ENCODE measurements at regions not wholly inside any gene's neighbourhood (a gene's known extent, or its start where the extent isn't known, plus 50 kb on each side); places are given as distances from the start of the nearest gene placed in this dataset.

- Histone ChIP-seq H3K4me3 (no peak overlapping the region), H3K36me3 (no peaks in the 10 kb centered on the region), H3K27me3 (no peaks in the 10 kb centered on the region), H3K27ac (no peak overlapping the region), H3K9me3 (no peaks in the 10 kb centered on the region), H3K4me1 (no peaks in the 10 kb centered on the region)
- TF ChIP-seq POLR2A (IDR thresholded peaks at IDR 0.05) (no peak), POLR2AphosphoS5 (IDR thresholded peaks at IDR 0.05) (no peak)
- TF ChIP-seq, protein P1, sequence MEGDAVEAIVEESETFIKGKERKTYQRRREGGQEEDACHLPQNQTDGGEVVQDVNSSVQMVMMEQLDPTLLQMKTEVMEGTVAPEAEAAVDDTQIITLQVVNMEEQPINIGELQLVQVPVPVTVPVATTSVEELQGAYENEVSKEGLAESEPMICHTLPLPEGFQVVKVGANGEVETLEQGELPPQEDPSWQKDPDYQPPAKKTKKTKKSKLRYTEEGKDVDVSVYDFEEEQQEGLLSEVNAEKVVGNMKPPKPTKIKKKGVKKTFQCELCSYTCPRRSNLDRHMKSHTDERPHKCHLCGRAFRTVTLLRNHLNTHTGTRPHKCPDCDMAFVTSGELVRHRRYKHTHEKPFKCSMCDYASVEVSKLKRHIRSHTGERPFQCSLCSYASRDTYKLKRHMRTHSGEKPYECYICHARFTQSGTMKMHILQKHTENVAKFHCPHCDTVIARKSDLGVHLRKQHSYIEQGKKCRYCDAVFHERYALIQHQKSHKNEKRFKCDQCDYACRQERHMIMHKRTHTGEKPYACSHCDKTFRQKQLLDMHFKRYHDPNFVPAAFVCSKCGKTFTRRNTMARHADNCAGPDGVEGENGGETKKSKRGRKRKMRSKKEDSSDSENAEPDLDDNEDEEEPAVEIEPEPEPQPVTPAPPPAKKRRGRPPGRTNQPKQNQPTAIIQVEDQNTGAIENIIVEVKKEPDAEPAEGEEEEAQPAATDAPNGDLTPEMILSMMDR (IDR thresholded peaks at IDR 0.05), result no peak
- no peak for DNase-seq (ENCODE audit: low spot score in 2 of 2)
- intact Hi-C loops (cut with DNase I; ENCODE audit: low total_unique reads), result no loop called here
Measured at GRCh38 chr3:36212251-36212650, 168.1 kb upstream of the STAC start.

- intact Hi-C loops (cut with DNase I; ENCODE audit: low total_unique reads), result no loop called here
- Histone ChIP-seq H3K27ac (no peak overlapping the region), H3K4me1 (no peaks in the 10 kb centered on the region), H3K4me3 (no peak overlapping the region), H3K9me3 (no peaks in the 10 kb centered on the region), H3K27me3 (no peaks in the 10 kb centered on the region), H3K36me3 (no peaks in the 10 kb centered on the region)
- TF ChIP-seq, protein P1 (IDR thresholded peaks at IDR 0.05), result no peak
- no peak for TF ChIP-seq POLR2AphosphoS5 (IDR thresholded peaks at IDR 0.05)
- no peak for TF ChIP-seq POLR2A (IDR thresholded peaks at IDR 0.05)
- no peak for DNase-seq (ENCODE audit: low spot score in 2 of 2)
Measured at GRCh38 chr3:36214460-36214859, 165.8 kb upstream of the STAC start.

GRCh38 chr3:36215241-36215640 lies 165.1 kb upstream of the STAC start:
- Histone ChIP-seq H3K9me3 (no peaks in the 10 kb centered on the region), H3K4me3 (no peak overlapping the region), H3K27ac (no peak overlapping the region), H3K4me1 (no peaks in the 10 kb centered on the region), H3K36me3 (no peaks in the 10 kb centered on the region), H3K27me3 (no peaks in the 10 kb centered on the region)
- DNase-seq (ENCODE audit: low spot score in 2 of 2), result no peak
- TF ChIP-seq POLR2AphosphoS5 (IDR thresholded peaks at IDR 0.05) (no peak), POLR2A (IDR thresholded peaks at IDR 0.05) (no peak)
- TF ChIP-seq, protein P1 (IDR thresholded peaks at IDR 0.05), result no peak
- intact Hi-C loops (cut with DNase I; ENCODE audit: low total_unique reads), result no loop called here

DNA sequence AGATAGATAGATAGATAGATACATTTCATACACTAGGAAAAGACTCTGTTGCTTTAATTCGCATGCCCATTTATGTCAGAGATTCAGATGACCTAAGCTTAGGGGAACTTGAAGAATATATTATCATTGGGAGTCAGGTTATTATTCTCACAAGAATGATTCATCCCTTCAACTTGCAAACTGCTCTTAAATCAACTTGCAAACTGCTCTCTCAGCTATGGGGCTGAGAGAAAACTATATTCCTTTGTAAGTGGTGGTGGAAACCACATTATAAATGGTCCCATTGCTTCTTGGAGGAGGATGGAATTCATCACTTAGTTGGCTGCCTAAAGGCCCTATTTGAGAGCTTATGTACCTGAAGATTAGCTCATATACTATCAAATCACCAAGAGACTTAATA lies 160.9 kb upstream of the STAC start:
- TF ChIP-seq POLR2AphosphoS5 (IDR thresholded peaks at IDR 0.05), result no peak
- TF ChIP-seq, protein P1 (IDR thresholded peaks at IDR 0.05), result no peak
- no peak for TF ChIP-seq POLR2A (IDR thresholded peaks at IDR 0.05)
- H3K4me3 ChIP-seq, result no peak overlapping the region
- DNase-seq (ENCODE audit: low spot score in 2 of 2), result no peak
- H3K27me3 ChIP-seq, result no peaks in the 10 kb centered on the region
- H3K27ac ChIP-seq, result no peak overlapping the region
- intact Hi-C loops (cut with DNase I; ENCODE audit: low total_unique reads), result no loop called here
- H3K36me3 ChIP-seq, result no peaks in the 10 kb centered on the region
- peaks cover 0 to 8% of the 10 kb centered on the region in 2 donors for H3K9me3 ChIP-seq
- H3K4me1 ChIP-seq, result no peaks in the 10 kb centered on the region

GRCh38 chr3:36220173-36220572 lies 160.1 kb upstream of the STAC start:
- intact Hi-C loops (cut with DNase I; ENCODE audit: low total_unique reads), result no loop called here
- TF ChIP-seq POLR2AphosphoS5 (IDR thresholded peaks at IDR 0.05), result no peak
- TF ChIP-seq, protein P1 (IDR thresholded peaks at IDR 0.05), result no peak
- no peak for TF ChIP-seq POLR2A (IDR thresholded peaks at IDR 0.05)
- H3K27me3 ChIP-seq, result no peaks in the 10 kb centered on the region
- no peak overlapping the region for H3K4me3 ChIP-seq
- no peaks in the 10 kb centered on the region for H3K4me1 ChIP-seq
- DNase-seq (ENCODE audit: low spot score in 2 of 2), result no peak
- no peaks in the 10 kb centered on the region for H3K36me3 ChIP-seq
- no peak overlapping the region for H3K27ac ChIP-seq
- peaks cover 0 to 8% of the 10 kb centered on the region in 2 donors for H3K9me3 ChIP-seq
